Suprapubic skin (tissue), 3 donors: ENCODE measurements at regions not wholly inside any gene's neighbourhood (a gene's known extent, or its start where the extent isn't known, plus 50 kb on each side); places are given as distances from the start of the nearest gene placed in this dataset.

ENCODE experiments used
- CTCF ChIP-seq, 2 donors: fragments of 200-600 bp in 1 of 2; fragments of 450-650 bp in 1 of 2; sonication (generic) in 1 of 2; IDR thresholded peaks; one replicate each; pipeline ENCODE4 v1.5.1; 2016 to 2019; ENCODE audit warnings: antibody characterized with exemption in 2 of 2, mild to moderate bottlenecking in 1 of 2, moderate library complexity in 1 of 2
- EP300 ChIP-seq: sonication (generic); formaldehyde crosslinking; IDR thresholded peaks from one replicate; pipeline ENCODE4 v1.6.1; 2017; ENCODE audit warnings: antibody characterized with exemption
- POLR2A ChIP-seq, 2 donors: fragments of 450-650 bp; IDR thresholded peaks; one replicate each; pipeline ENCODE4 v1.6.1; 2017; ENCODE audit warnings: antibody characterized with exemption in 2 of 2, mild to moderate bottlenecking in 2 of 2, moderate library complexity in 2 of 2

- no peak for TF ChIP-seq CTCF (IDR thresholded peaks at IDR 0.05)
- no peak for TF ChIP-seq POLR2A (IDR thresholded peaks at IDR 0.05)
- no peak for TF ChIP-seq EP300
These were observed 458.4 kb upstream of the RGS6 start for GRCh38 chr14:71473843-71474242.
